ENCODE measurements at regions not wholly inside any gene's neighbourhood (a gene's known extent, or its start where the extent isn't known, plus 50 kb on each side); places are given as distances from the start of the nearest gene placed in this dataset.

DNA sequence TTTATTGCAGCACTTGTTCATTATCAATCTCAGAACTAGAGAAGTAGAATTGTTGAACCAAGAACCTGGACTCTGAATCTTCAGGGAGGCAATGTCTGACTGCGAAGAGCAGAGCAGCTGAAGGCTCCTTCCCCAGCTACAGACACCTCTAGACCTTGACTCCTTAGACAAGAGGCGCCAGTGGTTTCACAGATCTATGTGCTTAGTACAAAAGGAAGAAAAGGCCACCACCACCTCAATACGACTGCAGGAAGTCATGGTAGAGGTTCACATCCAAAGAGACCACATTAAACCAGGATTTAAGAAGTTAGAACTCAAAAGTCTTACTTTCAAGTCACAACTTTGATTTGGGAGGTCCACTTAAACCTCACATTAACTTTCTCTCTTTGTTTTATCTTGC, 158.1 kb upstream of the VRK2 start:
- intact Hi-C loops (cut with DNase I) = no loop called here
- DNase-seq (ENCODE audit: low spot score) (no peak), ATAC-seq (no peak)

GRCh38 chr2:57890464-57890863, 156.1 kb upstream of the VRK2 start:
- ATAC-seq (no peak), DNase-seq (ENCODE audit: low spot score) (no peak)
- intact Hi-C loops (cut with DNase I) = no loop called here

DNA sequence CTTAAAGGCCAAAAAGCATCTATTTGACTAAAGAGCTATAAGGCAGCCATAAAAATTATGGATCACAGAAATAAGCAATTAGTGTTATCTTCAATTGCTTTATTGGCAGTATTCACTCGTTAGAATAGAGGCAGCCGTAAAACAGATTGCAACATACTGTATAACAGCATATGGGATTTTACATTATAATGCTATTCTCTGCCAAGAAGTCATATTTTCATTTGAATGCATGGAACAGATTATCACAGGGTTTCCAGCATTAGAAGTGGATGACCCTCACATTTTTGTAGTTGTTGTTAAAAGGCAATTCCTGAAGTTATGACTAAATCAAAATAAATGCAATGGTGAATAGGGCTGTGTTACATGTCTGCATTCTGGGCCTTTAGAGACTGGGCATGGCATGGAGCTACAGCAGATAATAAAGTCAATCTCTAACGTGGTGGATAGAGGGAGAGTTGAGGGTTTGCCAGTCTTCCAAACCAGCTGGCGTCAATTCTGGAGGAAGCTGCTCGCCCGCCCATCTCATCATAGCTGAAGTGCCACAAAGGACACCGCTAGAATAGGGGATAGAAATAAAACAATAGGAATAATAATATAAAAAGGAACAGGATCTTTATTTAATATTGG, 155.4 kb upstream of the VRK2 start:
- ATAC-seq (no peak), DNase-seq (ENCODE audit: low spot score) (no peak)
- intact Hi-C loops (cut with DNase I) = no loop called here

DNA sequence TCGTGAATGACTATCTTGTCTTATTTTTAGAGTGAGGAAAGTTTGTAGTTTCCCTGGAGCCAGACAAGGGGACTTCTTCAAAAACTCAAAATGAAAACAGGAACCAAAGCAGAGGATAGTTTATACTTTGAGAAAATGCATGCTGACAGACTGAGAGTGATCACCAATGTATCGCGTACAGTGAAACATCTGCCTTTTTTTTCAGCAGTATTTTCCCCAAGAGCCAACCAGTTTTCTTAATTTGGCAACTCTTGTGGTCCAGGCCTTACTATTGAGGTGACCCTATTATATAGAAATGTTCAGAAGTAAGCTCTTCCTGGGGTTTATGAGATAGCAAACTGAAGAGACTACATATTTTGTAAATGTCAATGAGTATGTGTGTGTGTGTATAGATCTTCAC, 153.7 kb upstream of the VRK2 start:
- ATAC-seq = no peak
- intact Hi-C loops (cut with DNase I) = no loop called here
- DNase-seq (ENCODE audit: low spot score) = no peak

DNA sequence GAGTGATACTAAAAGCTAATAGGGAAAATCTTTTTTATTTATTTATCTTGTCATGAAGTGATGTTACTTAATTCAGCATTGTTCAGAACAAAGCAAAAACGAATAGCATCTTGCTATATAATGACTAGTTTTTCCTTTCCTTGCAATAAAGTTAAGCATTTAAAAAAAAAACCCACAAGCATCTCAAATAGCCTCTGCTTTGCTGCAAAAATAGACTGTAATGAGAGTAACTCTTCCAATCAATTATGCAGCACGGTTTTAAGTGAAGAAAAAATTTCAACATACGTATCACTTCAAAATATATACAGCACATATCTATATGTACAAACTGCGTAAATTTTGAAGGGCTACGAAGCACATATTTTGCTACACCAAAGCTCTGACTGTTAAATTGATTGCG, 153.3 kb upstream of the VRK2 start:
- DNase-seq (ENCODE audit: low spot score) (no peak), ATAC-seq (no peak)
- intact Hi-C loops (cut with DNase I) = no loop called here

DNA sequence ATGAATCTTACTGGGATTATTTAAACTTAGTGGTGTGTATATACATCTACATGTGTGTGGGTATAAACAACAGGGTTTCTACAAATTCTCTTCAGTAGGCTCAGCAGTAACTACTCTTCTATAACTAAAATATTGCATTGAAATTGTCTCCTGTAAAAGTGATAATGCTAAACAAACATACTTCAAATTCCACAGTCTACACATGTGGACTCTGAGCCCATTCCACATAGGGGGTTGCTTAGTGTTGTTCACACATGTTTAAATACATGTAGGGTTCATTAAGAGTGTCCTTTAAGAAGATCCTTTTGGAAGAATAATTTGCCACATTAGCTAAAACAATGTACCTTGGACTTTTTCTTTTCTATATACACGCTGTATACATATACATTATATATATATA, 152.8 kb upstream of the VRK2 start:
- intact Hi-C loops (cut with DNase I) = no loop called here
- no peak for DNase-seq (ENCODE audit: low spot score)
- ATAC-seq = no peak

- no peak for DNase-seq (ENCODE audit: low spot score)
- intact Hi-C loops (cut with DNase I) = no loop called here
- no peak for ATAC-seq
Observed at GRCh38 chr2:57894381-57894780, 152.2 kb upstream of the VRK2 start.

DNA sequence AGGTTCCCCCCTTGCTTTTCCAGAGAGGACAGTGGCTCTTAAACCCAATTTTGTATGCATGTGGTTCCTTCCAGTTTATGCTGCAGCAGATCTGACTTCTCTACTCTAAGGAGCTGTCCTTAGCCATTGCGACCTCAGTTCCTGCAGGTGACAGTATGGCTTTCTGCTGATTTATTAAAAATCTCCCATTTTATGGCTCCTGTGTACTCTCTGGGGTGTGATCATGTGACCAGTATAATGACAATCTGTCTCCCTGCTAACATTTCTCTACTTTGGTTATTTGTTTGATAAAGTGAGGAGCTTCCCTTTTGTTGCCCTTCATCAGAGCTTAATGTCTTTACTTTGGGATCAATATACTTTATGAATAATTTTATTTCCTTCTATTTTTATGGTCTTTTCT, 148.7 kb upstream of the VRK2 start:
- intact Hi-C loops (cut with DNase I) = no loop called here
- ATAC-seq (no peak), DNase-seq (ENCODE audit: low spot score) (no peak)

- intact Hi-C loops (cut with DNase I) = no loop called here
- DNase-seq (ENCODE audit: low spot score) = no peak
- no peak for ATAC-seq
Observed at GRCh38 chr2:57899898-57900297, 146.7 kb upstream of the VRK2 start.

GRCh38 chr2:57902578-57902977, 144.0 kb upstream of the VRK2 start:
- ATAC-seq (no peak), DNase-seq (ENCODE audit: low spot score) (no peak)
- intact Hi-C loops (cut with DNase I) = no loop called here

DNA sequence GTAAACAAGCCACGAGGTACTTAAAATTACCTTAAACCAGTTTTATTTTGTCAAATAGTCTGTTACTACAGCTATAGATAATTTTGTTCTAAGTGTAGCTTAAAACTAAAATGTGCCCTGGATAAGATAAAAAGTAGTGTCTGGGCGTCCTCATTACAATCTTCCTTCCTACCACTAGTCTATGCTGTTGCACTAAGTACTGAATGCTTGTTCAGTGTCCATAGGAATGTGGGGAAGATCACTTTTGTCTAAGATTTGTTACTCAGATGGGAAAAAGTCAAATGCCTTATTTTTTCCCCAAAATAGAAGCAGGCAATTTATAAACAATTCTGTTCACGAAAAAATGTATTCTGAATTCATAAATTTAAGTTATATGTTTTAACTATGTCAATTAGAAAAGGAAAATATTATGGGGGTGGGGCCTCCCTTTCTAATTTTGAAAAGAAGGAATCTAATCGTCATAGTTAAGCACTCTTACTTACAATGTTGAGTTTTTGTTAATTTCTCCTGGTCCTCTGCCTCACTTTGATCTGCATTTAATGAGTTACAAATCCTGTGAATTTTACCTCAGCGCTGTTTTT, 140.4 kb upstream of the VRK2 start:
- ATAC-seq (peak; percentile 86), DNase-seq (ENCODE audit: low spot score) (no peak)

GRCh38 chr2:57907411-57907810, 139.2 kb upstream of the VRK2 start:
- intact Hi-C loops (cut with DNase I) = no loop called here
- ATAC-seq = no peak
- DNase-seq (ENCODE audit: low spot score) = no peak

More for the DNA sequence above, 140.4 kb upstream of the VRK2 start:
- intact Hi-C loops (cut with DNase I) = no loop called here

DNA sequence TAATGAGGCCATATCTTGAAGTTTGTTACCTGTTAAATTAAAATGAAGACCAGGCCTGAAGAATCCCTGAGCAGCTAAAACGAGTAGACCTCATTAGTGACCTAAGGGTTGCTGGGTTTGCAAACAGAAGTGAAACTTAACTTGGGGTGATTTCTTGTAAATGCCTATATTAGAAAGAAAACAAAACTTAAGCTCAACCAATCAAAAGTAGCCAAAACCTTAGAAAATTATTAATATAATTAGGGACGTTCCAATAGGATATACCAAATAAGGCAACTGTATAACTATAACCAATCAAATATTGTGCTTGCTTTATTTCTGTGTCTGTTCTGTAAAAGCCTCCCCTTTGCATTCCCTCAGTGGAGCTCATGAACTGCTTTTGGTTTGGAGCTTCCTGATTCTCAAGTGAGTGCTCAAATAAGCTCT, 137.9 kb upstream of the VRK2 start:
- intact Hi-C loops (cut with DNase I) = no loop called here
- no peak for DNase-seq (ENCODE audit: low spot score)
- ATAC-seq = no peak

DNA sequence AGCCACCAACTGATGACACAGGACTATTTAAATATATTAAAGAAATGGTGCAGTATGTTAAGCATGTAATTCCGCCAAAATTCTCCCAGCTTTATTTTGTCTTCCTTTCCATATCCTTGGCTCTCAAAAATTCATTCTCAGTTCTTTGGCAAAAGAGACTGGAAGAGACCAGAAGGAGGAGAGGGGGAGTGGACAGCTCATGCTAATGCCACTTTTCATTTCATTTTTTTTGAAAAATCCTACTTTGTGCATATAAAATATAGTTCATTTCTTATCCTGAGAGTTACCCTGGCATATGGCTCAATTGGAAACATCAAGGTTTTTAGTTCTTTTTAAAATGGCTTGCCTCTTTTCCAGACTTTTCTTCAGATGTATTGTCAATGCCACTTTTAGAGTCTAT, 128.5 kb upstream of the VRK2 start:
- ATAC-seq (no peak), DNase-seq (ENCODE audit: low spot score) (no peak)
- intact Hi-C loops (cut with DNase I) = no loop called here

- DNase-seq (ENCODE audit: low spot score) (no peak), ATAC-seq (no peak)
- intact Hi-C loops (cut with DNase I) = no loop called here
Observed at GRCh38 chr2:57920342-57920939, 126.2 kb upstream of the VRK2 start.

GRCh38 chr2:57934659-57935058, 111.9 kb upstream of the VRK2 start:
- ATAC-seq = no peak
- intact Hi-C loops (cut with DNase I) = no loop called here
- DNase-seq (ENCODE audit: low spot score) = no peak

- DNase-seq (ENCODE audit: low spot score) = no peak
- no peak for ATAC-seq
- intact Hi-C loops (cut with DNase I) = no loop called here
Observed at GRCh38 chr2:57936216-57936615, 110.4 kb upstream of the VRK2 start.

GRCh38 chr2:57937456-57937855, 109.2 kb upstream of the VRK2 start:
- intact Hi-C loops (cut with DNase I) = no loop called here
- no peak for DNase-seq (ENCODE audit: low spot score)
- no peak for ATAC-seq

GRCh38 chr2:57941816-57942215, 104.8 kb upstream of the VRK2 start:
- DNase-seq (ENCODE audit: low spot score) (no peak), ATAC-seq (no peak)
- intact Hi-C loops (cut with DNase I) = no loop called here

- ATAC-seq = no peak
- intact Hi-C loops (cut with DNase I) = no loop called here
- DNase-seq (ENCODE audit: low spot score) = no peak
Observed at GRCh38 chr2:57943315-57943714, 103.3 kb upstream of the VRK2 start.

DNA sequence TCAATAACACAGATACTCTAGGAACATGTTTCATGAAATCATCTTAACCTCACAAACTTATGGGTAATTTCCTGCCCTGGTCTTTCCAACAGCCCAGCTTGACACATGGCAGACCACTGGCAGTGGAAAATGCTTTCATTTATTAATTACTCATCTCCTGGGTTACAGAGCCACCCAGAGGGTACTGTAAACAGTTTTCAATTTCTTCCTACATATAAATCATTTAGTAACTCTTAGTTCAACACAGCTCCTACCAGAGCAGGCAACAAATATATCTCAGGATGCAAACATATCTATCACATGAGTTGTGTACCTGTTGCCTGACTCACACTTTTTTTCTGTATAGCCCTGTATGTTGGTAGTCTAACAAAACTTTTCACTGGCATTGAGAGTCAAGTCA, 99.2 kb upstream of the VRK2 start:
- intact Hi-C loops (cut with DNase I) = no loop called here
- DNase-seq (ENCODE audit: low spot score) (no peak), ATAC-seq (no peak)

Measured in sciatic nerve (tissue), 2 donors.